HG03460 (cell line): ENCODE measurements at regions not wholly inside any gene's neighbourhood (a gene's known extent, or its start where the extent isn't known, plus 50 kb on each side); places are given as distances from the start of the nearest gene placed in this dataset.

Source experiments
- ATAC-seq: cut with Tn5 transposase; IDR thresholded peaks from one replicate; pipeline ENCODE4 v1.9.1; 2021; ENCODE audit not compliant: unreplicated experiment

DNA sequence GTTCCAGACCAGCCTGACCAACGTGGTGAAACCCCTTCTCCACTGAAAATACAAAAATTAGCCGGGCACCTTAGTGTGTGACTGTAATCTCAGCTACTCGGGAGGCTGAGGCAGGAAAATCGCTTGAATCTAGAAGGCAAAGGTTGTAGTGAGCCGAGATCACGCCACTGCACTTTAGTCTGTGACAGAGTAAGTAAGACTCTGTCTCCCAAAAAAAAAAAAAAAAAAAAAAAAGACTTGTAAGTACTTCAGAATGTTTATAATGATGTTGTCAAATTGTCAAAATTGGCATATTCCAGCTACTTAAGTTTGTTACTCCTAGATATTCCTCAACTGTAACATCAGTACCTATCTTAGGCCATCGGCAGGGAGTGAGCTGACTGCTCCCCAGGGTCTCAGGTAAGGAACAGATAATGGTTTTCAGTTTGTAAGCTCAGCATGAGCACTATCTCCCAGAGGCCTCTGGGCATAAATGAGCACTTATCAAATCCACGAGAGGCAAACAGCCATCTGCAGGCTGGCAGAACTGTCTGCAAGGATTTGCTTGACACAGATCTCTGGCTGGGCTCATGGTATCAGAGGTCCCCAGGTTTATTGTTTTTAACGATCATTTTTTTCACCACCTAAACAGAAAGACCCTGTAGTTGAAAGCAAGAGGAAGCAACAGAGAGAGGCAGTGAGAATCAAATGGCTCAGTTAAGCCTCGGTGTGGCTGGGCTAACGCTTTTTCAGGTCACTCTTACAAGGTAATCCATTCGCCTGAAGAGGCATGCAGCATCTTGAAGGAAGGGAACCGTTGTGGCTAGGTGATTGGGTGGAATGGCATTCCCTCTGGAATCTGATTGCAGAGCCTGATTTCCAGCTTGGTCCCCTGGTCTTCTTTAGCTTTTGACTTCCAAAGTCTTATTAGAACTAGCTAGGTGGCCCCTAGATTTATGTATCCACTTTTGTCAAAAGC is 115.9 kb downstream of the LY86 start:
- ATAC-seq: no peak

DNA sequence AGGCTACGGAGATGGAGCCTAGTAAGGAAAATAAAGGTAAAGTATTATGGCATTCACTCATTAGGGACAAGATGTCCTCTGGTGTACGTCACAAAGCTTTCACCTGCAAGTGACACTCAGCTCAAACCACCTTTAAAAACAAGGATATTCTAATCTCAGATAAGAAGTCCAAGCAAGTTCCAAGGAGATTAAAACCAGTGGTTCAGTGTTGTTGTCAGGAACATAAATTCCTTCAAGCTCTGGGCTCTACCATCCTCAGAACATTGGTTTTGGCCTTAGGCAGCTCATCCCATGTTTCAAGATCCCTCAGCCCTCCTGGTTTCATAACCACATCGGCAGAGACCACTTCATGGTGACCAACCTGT is 116.5 kb downstream of the LY86 start:
- ATAC-seq: no peak

DNA sequence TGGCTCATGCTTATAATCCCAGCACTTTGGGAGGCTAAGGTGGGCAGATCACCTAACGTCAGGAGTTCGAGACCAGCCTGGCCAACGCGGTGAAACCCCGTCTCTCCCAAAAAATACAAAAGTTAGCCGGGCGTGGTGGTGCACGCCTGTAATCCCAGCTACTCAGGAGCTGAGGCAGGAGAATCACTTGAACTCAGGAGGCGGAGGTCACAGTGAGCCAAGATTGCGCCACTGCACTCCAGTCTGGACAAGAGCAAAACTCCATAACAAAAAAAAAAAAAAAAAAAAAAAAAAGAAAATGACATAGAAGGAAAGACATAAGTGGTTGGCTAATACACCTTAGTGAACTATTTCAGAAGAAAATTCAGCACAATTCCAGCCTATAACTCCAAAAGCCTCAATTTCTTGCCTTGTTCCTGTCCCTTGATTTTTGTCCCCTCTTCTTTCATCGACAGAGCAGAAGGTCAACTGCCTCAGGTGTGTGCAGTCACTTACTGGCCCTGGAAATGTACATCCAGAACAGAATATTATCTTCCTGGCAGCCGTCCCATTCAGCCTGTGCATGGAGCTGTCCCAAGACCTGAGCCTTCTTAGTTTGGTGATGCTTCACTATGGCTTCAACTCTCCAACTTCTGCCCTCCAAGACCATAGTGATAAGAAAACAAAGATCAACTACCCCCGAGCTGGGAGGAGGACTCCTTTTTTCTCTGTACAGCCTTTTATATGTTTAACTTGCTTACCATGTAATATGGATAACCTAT is 117.6 kb downstream of the LY86 start:
- ATAC-seq: no peak

DNA sequence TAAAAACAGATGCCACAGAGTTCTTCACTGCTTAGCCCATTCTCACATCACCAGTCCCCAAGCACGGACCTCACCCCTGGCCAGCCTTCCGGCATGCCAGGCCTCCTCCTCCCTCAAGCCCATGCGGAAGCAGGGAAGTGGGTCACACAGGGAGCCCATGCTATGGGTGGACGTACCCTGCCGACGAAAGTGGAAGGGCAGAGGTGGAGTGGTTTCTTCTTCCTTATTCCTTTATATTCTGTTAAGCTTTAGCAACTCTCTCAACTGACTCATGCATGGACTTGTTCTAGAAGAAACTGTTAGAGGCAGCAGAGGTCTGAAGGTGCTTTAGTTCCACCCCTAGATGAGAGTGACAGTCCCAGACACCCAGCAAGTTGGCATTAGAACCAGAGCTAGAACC is 118.6 kb downstream of the LY86 start:
- no peak for ATAC-seq

DNA sequence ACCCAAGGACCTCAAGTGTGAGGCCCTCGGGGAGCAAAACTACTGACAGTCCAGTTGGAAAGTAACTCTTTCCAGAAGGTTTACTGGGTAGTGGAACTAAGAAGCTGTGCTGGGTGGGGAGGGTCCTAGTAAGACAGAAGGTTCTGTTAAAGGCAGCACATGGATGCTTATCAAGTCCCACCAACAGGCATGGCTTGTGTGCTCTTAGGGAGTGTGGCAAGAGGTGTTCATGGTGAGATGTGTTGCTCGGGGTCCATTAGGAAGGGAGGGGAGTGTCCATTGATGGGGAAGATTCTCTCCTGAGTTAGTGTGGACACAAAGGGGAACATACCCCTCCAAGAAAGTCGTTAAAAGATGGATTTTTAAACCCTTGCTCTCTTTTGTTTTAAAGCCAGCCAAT is 120.6 kb downstream of the LY86 start:
- no peak for ATAC-seq

DNA sequence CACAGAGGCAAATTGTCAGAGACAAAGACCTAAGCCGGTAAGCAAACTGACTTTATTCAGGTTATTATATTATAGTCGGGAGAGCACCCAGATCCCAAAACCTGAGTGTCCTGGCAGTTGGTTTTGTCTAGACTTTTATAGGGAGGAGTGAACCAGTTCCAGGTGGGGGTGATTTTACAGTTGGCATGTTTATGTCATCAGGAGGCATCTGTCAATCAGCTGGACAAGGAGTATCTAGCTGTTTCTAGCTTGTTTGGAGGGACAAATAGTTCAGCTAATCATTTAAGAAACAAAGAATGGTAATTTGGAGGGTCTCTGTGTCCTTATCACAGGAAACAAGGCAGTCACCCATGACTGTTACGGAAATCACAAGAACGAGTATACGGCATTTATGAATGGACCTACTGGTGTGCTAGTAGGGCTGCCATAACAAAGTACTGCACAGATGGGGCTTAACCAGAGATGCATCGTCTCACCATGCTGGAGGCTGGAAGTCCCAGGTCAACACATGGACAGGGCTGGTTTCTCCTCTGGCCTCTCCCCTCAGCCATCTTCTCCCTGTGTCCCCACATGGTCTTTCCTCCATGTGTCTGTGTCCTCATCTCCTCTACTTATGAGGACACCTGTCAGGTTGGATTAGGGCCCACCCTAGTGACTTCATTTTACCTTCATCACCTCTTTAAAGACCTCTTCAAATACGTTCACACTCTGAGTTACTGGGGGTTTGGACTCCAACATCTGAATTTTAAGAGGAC is 122.7 kb downstream of the LY86 start:
- ATAC-seq: no peak

DNA sequence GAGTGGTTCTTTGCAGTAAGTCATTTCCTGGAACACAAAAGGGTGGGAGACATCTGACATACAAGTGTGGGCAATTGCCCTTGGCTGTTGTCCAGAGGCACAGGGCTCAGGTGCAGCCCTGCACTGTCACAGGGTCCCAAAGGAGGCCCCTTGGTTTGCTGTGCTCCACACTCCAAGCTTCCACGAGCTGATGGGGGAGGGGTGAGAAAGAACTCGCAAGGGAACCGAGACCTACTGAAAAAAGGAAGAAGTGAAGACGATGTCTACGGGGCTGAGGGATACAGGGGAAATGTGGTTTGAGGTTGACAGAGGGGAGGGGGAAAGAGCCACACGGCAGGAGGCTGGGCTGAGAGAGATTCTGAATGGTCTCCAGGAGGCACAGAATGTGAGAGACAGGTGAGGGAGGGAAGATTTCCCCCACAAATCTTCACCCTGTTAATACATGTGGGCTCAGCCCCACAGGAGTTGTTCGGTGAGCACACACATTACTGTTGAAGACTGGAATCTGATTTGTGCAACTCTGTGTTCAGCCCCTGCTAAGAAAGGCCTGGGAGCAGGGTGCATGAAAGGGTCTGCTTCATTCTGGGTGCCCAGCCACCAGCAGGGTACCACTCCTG is 123.4 kb downstream of the LY86 start:
- ATAC-seq: no peak

DNA sequence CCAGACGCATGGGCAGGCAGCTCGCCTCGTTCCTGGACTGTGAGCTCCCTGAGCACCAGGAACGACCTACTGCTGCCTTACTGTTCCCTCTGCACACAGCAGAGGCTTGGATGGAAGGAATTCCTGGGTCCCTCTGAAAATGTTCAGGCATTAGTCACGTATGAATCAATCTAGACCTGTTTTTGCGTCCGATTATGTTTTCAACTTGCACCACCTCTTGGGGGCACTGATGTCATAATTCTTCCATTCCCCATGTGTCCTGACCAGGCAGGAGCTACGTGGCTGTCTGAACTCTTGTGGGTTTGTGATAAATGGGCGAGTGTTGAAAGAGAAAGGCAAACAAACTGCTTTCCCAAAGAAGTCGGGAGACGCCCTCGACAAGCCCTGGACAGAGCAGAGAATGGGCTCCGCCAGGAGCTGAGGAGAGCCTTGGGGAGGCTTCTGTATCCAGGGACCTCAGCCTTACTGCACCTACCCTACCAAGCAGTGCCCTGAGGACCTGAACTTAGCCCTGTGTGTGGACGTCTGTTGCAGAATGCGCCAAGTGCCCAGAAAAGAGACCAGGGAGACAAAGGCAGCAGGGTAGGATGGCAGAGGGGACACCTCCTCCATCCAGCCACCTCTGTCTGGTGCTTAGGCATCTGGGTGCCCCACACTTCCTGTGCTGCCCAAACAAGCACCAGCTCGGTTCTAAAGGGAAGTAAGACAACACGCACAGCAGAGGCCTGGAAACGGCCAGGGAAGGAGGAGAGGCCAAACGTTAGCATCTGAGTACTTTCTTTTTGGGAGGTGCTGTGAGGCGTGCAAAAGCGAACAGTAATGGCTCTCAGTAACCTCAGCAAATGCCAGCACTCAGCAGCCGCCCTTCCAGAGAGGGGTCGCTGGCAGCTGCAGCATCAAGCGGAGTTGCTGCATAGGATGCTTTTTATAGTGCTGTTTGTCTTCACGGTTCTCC is 124.2 kb downstream of the LY86 start:
- no peak for ATAC-seq

DNA sequence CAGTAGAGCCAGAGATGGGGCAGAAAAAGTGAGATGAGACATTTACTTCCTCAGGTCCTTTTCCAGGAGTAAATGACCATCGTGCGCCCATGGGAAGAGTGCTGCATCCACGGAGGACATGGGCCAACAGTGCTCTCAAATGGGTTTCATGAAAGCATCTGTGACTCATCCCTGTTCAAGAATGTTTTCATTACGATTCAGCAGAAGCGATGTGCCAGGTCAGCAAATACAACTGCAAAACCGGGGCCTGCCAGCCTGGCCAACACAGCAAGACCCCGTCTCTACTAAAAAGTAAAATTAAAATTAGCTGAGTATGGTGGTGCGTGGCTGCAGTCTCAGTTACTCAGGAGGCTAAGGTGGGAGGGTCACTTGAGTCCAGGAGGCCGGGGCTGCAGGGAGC is 125.1 kb downstream of the LY86 start:
- no peak for ATAC-seq

DNA sequence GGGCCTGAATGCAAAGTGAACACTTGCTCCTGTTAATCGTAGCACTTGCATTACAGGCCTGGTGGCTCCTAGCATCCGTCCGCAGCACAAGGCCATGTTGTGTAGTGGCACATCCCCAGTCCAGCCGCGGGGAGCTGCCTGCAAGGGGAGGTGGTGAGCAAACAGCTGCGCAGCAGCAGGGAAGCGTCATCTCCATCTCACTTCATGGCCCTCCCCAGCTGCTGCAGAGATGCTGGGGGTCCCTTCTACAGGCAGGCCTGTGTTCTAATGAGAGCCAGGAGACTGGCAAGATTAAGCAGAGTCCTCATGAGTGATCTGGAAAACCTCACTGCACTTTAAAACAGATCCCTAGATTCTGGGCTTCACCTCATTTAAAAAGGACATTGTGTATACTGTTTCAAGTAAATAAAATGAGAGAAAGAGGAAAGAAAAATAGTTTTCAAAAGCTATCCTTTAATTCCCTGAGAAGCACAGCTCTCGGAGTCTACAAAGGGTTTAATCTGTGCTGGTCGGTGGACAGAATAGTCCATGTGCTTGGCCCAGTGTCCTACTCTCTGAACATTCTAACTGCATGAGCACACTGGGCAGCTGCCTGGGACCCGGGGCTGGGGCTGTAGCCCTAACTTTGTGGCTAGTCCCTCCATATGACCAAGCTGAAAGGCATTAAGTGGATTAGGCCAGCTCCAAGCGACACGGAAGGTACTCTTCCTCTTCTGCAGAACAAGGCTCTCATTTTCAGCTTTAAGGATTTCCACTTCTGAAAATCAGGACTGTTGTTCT is 125.8 kb downstream of the LY86 start:
- ATAC-seq: no peak

DNA sequence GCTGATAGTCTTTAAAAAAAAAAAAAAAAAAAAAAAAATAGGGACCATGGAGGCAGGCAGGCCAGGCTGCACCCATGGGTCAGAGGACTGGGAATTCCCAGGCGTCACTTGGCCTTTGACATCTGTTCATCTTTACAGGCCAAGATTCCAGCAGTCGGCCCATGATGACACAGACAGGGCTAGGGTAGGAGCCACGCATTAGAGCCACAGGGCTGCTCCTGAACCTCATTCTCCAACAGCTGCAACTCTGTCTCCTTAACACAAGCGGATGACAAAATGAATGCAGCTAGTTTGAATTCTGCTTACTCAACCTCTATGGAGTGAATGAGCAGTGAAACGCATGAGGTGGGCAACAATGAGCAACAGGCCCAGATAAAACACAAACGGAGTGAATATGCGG is 126.4 kb downstream of the LY86 start:
- ATAC-seq: no peak

DNA sequence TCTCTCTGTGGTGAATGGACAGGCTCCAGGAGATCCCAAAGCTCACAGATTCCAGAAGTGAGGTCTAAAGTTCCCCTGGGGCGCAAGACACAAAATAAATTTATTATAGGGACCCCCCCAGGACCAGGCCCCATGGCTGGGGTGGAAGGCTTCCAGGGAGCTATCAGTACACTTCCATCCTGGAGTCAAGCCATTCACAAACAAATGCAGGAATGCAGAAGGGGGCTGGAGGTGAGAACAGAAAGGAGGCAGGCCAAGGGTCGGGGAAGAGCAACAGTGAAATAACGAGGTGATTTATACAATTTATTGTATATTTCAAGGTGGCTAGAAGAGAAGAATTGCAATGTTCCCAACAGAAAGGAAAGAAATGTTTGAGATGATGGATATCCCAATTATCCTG is 126.9 kb downstream of the LY86 start:
- ATAC-seq: no peak

DNA sequence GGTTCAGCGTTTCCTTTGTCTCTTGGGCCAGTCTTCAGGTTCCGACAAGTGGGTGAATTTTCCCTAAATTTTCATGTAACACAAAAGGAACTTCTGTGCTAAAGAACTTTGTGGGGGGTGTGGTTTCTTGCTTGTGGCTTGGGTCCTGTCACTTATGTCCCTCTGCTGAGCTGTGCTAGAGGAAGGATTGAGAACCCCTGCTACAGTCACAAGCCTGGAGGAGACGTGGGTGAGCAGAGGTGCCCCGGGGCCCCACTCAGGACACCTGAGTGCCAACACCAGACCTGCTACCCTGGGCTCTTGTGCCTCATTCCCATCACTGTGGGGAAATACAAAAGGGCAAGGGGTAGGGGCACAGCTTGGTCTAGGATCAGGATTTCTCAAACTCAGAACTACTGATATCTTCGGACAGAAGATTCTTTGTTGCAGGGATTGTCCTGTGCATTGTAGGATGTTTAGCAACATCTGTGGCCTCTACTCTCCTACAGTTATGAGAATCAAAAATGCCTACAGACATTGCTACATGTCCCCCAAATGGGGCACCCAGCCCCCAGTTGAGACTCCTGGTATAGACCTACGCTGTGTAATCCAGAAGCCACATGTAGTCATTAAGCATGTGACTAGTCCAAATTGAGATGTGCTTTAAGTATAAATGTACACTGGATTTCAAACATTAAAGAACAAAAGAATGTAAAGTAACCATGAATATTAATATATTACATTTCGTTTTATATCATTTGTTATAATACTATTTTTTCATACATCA is 128.7 kb downstream of the LY86 start:
- no peak for ATAC-seq

DNA sequence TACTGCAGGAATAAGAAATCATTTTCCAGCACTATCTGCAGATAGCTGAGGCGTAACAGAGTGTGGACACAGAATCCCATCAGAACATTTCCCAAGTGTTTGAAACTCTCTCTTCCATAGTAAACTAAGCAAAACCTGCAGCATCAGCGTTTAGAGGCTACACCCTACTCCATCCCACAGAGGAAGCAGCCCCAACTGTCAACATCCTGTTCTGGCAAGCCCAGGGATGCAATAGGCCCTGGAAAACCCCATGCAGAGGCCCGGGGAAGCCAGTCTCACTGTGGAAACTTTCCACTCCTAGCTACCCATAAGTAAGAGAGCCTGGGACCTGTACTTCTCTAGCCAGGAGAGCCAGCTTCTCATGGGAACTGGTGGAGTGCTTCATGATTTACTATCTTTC is 129.4 kb downstream of the LY86 start:
- ATAC-seq: no peak

DNA sequence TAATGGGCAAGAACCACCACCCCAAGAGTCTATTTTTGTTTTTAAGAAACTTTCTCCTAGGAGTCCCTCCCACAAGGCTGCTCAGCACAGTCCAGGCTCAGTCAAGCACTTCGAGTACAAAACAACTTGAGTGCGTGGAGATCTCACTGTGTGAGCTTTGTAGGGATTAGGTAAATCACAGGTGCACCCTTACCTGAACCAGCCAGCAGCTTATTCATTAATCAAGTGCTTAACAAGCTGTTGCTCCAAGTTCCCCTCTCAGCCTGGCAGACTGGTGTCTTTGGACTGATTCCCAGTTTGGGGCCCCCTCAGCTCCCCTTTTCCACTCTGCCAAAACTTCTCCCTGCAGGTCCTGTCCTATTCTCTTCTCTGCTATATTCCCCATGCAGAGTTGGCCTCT is 133.1 kb downstream of the LY86 start:
- ATAC-seq: no peak

DNA sequence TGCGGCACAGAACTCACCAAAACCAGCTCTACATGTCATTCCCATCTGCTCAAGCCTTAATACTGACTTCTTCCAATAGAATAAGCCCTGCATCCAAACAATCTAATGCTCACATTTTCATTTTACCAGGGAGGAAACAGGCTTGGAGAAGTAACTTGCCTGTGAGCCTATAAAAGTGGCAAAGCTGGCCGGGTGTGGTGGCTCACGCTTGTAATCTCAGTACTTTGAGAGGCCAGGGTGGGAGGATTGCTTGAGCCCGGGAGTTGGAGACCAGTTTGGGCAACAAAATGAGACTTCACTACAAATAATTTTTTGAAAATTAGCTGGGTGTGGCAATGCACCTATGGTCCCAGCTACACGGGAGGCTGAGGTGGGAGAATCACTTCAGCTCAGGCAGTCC is 133.7 kb downstream of the LY86 start:
- ATAC-seq: no peak

DNA sequence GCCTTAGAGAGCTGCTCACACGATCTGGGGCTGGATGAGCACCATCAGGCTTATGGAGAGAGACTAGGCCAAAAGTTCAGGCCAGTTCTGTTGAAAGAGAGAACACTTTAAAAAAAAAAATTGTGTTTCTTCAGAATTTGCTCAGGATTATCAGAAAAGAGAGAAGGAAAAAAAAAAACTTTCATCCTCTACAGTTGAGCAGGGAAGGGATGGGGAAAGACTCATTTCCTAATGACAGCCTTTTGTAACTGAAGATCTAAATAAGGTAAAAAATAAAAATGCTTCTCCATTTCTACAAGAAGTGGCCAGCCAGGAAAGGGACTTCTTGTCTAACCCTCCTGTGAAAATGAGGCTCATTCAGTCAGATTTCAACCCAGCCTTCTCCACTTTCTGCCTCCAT is 134.8 kb downstream of the LY86 start:
- ATAC-seq: no peak

DNA sequence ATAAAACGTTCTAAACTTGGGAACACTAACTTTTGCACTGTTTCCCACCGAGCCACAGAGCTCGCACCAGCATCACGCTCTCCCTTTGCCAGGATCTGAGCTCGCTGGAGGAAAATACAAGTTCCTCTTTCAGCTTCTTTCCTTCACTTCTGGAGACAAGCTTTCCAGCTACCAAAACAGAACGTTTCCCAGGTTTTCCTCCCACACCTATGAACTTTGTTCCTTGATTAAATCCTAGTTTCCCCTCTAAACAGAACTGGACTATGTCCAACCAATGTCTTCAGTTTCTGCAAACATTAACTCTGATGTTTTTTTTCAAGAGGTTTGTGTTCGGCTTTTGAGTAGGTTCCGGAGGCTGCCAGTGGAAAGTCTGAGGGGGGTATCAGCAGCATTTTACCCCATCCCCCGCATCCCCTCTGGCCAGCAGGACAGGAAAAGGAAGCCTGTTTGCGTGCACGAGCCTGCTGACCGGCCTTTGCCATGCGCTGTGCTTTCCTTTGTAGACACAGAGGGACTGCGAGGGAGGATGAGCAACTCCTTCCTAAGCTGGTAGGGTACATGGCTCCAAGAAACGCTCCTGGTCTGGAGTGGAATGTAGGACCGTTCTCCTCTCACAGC is 135.5 kb downstream of the LY86 start:
- ATAC-seq: no peak
